ENCODE measurements at regions not wholly inside any gene's neighbourhood (a gene's known extent, or its start where the extent isn't known, plus 50 kb on each side); places are given as distances from the start of the nearest gene placed in this dataset.

- Histone ChIP-seq H3K4me2 (ENCODE audit: low read length) (no peak overlapping the region), H3K9ac (ENCODE audit: low read length) (no peak overlapping the region), H3K4me1 (ENCODE audit: control insufficient read depth in 1 of 2, insufficient read depth in 2 of 2, low read length in 2 of 2) (no peaks in the 10 kb centered on the region), H3K9me2 (ENCODE audit: insufficient read depth) (no peaks in the 10 kb centered on the region), H3K79me2 (ENCODE audit: insufficient read depth, low read length) (no peaks in the 10 kb centered on the region), H3K9me3 (ENCODE audit: control insufficient read depth in 1 of 2, insufficient read depth in 1 of 2, low read depth in 1 of 2, low read length in 2 of 2) (no peaks in the 10 kb centered on the region), H3K4me3 (replicated peaks in 1 of 2; ENCODE audit: low read depth in 1 of 2, low read length in 2 of 2) (no peak overlapping the region), H3K27me3 (ENCODE audit: insufficient read depth, low read length) (peaks cover 75% of the 10 kb centered on the region), H2AFZ (ENCODE audit: low read depth, low read length, poor library complexity, severe bottlenecking) (no peak overlapping the region), H3K27ac (ENCODE audit: low read depth, low read length) (no peak overlapping the region), H3K36me3 (ENCODE audit: control insufficient read depth in 1 of 2, insufficient read depth in 2 of 2, low read length in 2 of 2) (no peaks in the 10 kb centered on the region), H4K20me1 (ENCODE audit: insufficient read depth) (no peaks in the 10 kb centered on the region)
- intact Hi-C loops (cut with micrococcal nuclease), result no loop called here
- ChIA-PET POLR2A (no interaction called here), RAD21 (ENCODE audit: low non-redundant PET in 1 of 2, low total read pairs in 2 of 2, uncharacterized antibody in 2 of 2, unreplicated experiment in 2 of 2) (no interaction called here), CTCF (interaction anchor here (2.0 kb wide), 1 partner anchor 14 kb away, joined by 6 read pairs; no protein-coding TSS in a partner anchor)
- no peak for DNase-seq (ENCODE audit: low read depth, low spot score)
- no TSS peak for BruUV-seq (replicated peaks)
- no peak for ATAC-seq
- TF ChIP-seq MAX (IDR thresholded peaks at IDR 0.05), result no peak
These were observed 191.5 kb upstream of the RPL38 start for GRCh38 chr17:74011966-74012365.

- ATAC-seq, result no peak
- TF ChIP-seq MAX (IDR thresholded peaks at IDR 0.05), result no peak
- no peak for TF ChIP-seq REST (IDR thresholded peaks at IDR 0.05; ENCODE audit: low read depth)
- TF ChIP-seq YY1 (IDR thresholded peaks at IDR 0.05; ENCODE audit: extremely low read depth, insufficient replicate concordance, low read depth, low read length), result no peak
- no peak for TF ChIP-seq TCF7L2 (IDR thresholded peaks at IDR 0.05; ENCODE audit: borderline replicate concordance, extremely low read depth, insufficient read depth, insufficient read length)
- no peak for TF ChIP-seq CBX3 (IDR thresholded peaks at IDR 0.05; ENCODE audit: low read depth)
- TF ChIP-seq CTCF (IDR thresholded peaks at IDR 0.05 in 2 of 3, conservative IDR thresholded peaks at IDR 0.05 in 1 of 3; ENCODE audit: borderline replicate concordance in 1 of 3, insufficient read depth in 1 of 3, low read depth in 2 of 3, low read length in 2 of 3), result no peak
- no peak for TF ChIP-seq ZBTB33 (IDR thresholded peaks at IDR 0.05; ENCODE audit: extremely low read depth, insufficient replicate concordance, low read length)
- no peak for TF ChIP-seq SIN3A (IDR thresholded peaks at IDR 0.05; ENCODE audit: low read depth)
- no peak for TF ChIP-seq POLR2AphosphoS5 (IDR thresholded peaks at IDR 0.05; ENCODE audit: low read depth, low read length)
- no peak for TF ChIP-seq CEBPB (IDR thresholded peaks at IDR 0.05; ENCODE audit: low read depth)
These were observed 191.0 kb upstream of the RPL38 start for GRCh38 chr17:74012465-74012864.

More at GRCh38 chr17:74012465-74012864, 191.0 kb upstream of the RPL38 start:
- H3K4me3 ChIP-seq (replicated peaks in 1 of 2; ENCODE audit: low read depth in 1 of 2, low read length in 2 of 2), result no peak overlapping the region
- H4K20me1 ChIP-seq (ENCODE audit: insufficient read depth), result no peaks in the 10 kb centered on the region
- RAD21 ChIA-PET (ENCODE audit: low non-redundant PET in 1 of 2, low total read pairs in 2 of 2, uncharacterized antibody in 2 of 2, unreplicated experiment in 2 of 2), result no interaction called here
- H2AFZ ChIP-seq (ENCODE audit: low read depth, low read length, poor library complexity, severe bottlenecking), result no peak overlapping the region
- H3K9ac ChIP-seq (ENCODE audit: low read length), result no peak overlapping the region
- CTCF ChIA-PET, result interaction anchor here (2.0 kb wide), 1 partner anchor 14 kb away, joined by 6 read pairs; no protein-coding TSS in a partner anchor
- intact Hi-C loops (cut with micrococcal nuclease), result no loop called here
- H3K27ac ChIP-seq (ENCODE audit: low read depth, low read length), result no peak overlapping the region
- H3K27me3 ChIP-seq (ENCODE audit: insufficient read depth, low read length), result peaks cover 80% of the 10 kb centered on the region
- H3K36me3 ChIP-seq (ENCODE audit: control insufficient read depth in 1 of 2, insufficient read depth in 2 of 2, low read length in 2 of 2), result no peaks in the 10 kb centered on the region
- H3K4me1 ChIP-seq (ENCODE audit: control insufficient read depth in 1 of 2, insufficient read depth in 2 of 2, low read length in 2 of 2), result no peaks in the 10 kb centered on the region
- no peak overlapping the region for H3K4me2 ChIP-seq (ENCODE audit: low read length)
- no peaks in the 10 kb centered on the region for H3K9me3 ChIP-seq (ENCODE audit: control insufficient read depth in 1 of 2, insufficient read depth in 1 of 2, low read depth in 1 of 2, low read length in 2 of 2)
- H3K79me2 ChIP-seq (ENCODE audit: insufficient read depth, low read length), result no peaks in the 10 kb centered on the region
- POLR2A ChIA-PET, result no interaction called here
- DNase-seq (ENCODE audit: low read depth, low spot score), result no peak
- no peaks in the 10 kb centered on the region for H3K9me2 ChIP-seq (ENCODE audit: insufficient read depth)
- BruUV-seq (replicated peaks), result no TSS peak

Data from HCT116 (cell line).